ENCODE measurements at regions not wholly inside any gene's neighbourhood (a gene's known extent, or its start where the extent isn't known, plus 50 kb on each side); places are given as distances from the start of the nearest gene placed in this dataset.

GRCh38 chr12:127690161-127690560 lies 576.8 kb upstream of the TMEM132C start:
- DNase-seq = no peak

GRCh38 chr12:127696963-127697362 lies 570.0 kb upstream of the TMEM132C start:
- no peak for DNase-seq

DNA sequence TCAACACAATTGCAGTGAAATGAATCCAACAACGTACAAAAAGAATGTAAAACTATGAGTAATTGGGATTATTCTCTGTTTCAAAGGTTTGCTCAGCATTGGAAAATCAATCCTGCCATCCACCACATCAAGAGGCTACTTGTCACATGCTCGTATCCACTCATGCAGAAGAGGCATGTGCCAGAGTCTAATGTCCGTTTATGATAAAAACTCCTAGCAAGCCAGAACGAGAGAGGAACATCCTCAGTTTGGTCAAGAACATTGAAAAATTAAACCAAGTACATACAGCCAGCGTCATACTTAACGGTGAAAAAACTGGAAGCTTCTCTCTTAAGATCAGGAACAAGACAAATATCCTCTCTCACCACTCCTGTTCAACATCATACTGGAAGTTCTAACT lies 563.9 kb upstream of the TMEM132C start:
- DNase-seq = no peak

- DNase-seq = no peak
Observed at GRCh38 chr12:127711108-127711507, 555.9 kb upstream of the TMEM132C start.

- DNase-seq = no peak
Observed at GRCh38 chr12:127712561-127712960, 554.4 kb upstream of the TMEM132C start.

- DNase-seq = no peak
Observed at GRCh38 chr12:127716166-127716565, 550.8 kb upstream of the TMEM132C start.

DNA sequence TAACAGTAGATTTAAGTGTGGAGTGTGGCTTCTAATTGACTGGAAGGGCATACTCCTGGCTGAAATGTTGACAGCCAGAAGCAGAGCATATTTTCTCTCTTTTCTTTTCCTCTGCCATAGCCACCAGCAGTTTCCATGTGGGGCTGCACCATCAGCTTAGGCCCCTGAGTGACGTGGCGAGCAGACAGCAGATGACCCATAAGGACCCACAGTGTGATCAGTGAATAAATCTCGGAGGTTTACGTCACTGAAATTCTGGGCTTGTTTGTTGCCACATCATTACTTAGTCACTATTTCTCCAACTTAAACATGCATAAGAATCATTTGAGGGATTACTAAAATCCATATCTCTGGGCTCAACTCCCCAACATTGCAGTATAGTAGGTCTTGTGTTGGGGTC lies 549.7 kb upstream of the TMEM132C start:
- no peak for DNase-seq

GRCh38 chr12:127720334-127720733 lies 546.6 kb upstream of the TMEM132C start:
- no peak for DNase-seq

DNA sequence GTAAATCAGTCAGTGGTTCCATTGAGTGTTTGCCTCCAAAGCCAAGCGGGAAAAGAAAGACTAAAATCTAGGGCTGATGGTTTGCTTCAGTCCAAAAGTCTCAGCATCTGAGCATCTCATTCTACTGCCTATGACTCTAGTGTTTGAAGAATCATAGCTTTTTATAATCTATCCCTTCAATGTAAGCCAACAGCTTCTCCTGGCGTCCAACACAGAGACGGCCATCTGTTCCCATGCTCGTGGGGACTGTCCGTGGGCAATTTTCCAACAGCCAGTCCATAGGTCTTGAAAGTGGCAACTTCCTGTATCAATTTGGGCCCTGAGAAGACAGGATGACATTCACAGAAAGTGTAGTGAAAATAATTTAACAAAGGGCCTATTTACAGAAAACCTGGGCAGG lies 544.4 kb upstream of the TMEM132C start:
- no peak for DNase-seq

- no peak for DNase-seq
Observed at GRCh38 chr12:127723251-127723650, 543.7 kb upstream of the TMEM132C start.

- DNase-seq = no peak
Observed at GRCh38 chr12:127726671-127727315, 540.2 kb upstream of the TMEM132C start.

- no peak for DNase-seq
Observed at GRCh38 chr12:127728285-127728684, 538.7 kb upstream of the TMEM132C start.

- DNase-seq = no peak
Observed at GRCh38 chr12:127728729-127729128, 538.2 kb upstream of the TMEM132C start.

DNA sequence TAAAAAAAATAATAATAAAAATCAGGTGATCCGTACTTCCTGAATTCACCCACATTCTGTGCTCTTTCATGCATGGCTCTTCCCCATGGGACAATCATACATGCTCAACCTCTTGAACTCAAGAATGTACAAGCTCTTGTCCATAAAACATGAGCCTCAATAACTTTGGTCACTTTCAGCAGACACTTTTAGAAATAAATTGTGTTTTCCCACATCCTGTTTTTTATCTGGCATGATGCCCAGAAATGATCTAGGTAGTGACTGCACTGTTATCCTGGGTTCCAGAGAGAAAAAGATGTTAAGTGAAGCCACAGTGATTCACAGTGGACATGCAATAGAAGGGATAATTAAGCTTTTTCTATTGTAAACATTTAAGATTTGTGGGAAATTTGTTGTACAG lies 537.6 kb upstream of the TMEM132C start:
- no peak for DNase-seq

GRCh38 chr12:127731657-127732056 lies 535.3 kb upstream of the TMEM132C start:
- DNase-seq = no peak

DNA sequence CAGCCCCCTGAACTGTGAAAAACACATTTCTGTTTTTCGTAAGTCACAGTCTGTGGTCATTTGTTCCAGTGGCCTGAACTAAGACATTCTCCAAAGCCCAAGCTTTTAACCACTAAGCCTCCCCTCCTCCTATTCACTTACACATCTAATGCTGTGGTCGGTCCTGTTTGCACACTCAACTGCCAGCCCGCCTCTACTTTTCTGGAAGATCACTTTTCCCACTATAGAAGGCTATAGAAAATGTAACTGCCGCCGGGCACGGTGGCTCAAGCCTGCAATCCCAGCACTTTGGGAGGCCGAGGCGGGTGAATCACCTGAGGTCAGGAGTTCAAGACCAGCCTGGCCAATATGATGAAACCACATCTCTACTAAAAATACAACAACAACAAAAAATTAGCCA lies 524.7 kb upstream of the TMEM132C start:
- DNase-seq = no peak

DNA sequence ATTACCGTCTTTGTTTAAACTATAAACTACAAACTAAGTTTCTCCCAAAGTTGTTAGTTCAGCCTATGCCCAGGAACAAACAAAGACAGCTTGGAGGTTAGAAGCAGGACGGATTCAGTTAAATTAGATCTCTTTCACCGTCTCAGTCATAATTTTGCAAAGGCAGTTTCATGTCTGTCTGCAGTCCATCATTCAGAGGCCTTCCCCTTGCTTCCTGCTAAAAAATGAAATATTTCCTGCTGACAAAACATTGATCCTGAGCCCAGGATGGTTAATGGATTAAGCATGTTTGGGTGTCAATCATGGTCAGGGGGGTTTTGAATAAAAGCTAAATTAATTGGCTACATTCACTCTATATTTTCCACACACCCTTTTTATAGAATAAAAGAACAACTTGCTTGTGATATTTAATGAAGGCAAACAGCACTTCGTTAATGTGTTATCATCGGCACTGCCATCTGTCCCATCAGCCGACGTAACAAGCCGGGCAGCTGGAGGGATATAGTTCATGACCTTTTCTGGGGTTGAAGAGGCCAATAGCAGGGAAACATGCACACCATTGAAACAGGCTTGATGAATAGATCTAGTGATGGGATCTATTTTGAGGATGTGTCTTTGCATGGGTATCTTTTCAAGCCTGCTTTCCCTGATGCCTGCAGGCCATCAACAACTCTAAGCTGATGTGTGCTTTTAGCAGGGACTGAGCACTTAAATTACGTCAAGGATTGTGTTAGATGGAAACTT lies 521.3 kb upstream of the TMEM132C start:
- no peak for DNase-seq

GRCh38 chr12:127749416-127749815 lies 517.6 kb upstream of the TMEM132C start:
- no peak for DNase-seq

DNA sequence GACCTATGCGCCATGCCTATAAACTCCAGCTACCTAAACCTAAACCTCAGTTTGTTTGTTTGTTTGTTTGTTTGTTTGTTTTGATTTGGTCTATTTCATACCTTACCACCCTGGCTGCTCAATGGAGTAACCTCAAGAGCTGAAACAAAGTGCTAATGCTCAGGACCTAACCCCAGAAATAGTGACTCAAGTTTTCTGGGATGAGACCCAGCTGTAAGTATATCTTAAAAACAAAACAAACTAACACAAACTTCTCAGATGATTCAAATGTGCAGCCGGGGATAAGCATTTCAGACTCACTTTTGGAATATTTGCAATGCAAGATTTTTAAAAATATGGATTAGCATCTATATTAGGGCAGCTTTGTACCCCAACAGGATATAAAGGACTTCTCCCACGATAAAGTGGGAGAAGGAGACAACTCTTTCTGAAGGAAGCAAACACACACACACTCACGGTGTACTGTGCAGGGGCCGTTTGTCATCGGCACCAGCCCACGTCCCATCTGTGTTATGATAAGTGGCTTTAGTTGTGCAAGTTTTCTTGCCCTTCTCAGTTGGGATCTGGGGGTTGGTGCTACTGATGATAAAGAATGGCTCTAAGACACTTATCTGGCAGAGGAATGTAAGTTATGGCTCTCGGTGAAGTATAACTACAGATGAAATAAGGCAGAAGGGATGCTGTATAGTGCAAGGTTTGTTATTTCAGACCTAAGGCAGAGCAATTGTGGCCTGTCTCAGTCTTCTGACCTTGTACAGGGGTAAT lies 516.7 kb upstream of the TMEM132C start:
- DNase-seq = no peak

GRCh38 chr12:127752802-127753201 lies 514.2 kb upstream of the TMEM132C start:
- DNase-seq = no peak

GRCh38 chr12:127760357-127760756 lies 506.6 kb upstream of the TMEM132C start:
- no peak for DNase-seq

- DNase-seq = no peak
Observed at GRCh38 chr12:127760996-127761395, 506.0 kb upstream of the TMEM132C start.

GRCh38 chr12:127761880-127762279 lies 505.1 kb upstream of the TMEM132C start:
- DNase-seq = no peak

DNA sequence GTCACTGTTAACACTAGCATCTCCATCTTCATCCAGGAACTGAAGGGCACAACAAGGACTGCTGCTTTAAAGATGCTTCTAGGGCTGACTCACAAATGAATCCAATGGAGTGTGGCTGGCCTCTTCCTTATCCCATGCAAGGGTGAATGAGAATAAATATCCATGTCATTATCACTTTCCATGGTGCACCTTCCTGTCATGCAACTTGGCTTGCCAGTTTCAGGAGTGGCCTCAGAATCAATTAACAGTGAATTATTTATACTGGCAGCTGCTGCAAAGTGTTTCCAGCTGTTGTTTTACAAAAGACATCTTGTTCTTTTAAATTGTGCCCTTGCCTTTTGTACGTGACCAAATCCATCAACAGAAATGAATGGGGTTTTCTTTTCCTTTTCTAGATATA lies 499.3 kb upstream of the TMEM132C start:
- no peak for DNase-seq

All from activated CD8-positive, alpha-beta memory T cell treated with anti-CD3 and anti-CD28 coated beads, Interleukin-2, amount 50 U/mL, for 48 hours (primary cell).